Mucosa of descending colon (tissue), 3 donors: ENCODE measurements at regions not wholly inside any gene's neighbourhood (a gene's known extent, or its start where the extent isn't known, plus 50 kb on each side); places are given as distances from the start of the nearest gene placed in this dataset.
A peak's percentile ranks its signal among the peaks of the same experiment; 100 is the strongest.
"Not testable (repeated sequence)": the region's sequence is repeated elsewhere in the genome, so short reads cannot be mapped to it uniquely, and the experiment has no call there.

Experiments
- ATAC-seq: fragments of 200-7000 bp; cut with Tn5 transposase; one replicate; pipeline ENCODE4 v1.9.1; 2020; ENCODE audit warnings: mild to moderate bottlenecking, moderate library complexity
- DNase-seq, 3 donors: peaks; one replicate each; pipeline ENCODE4 v3.0.0-alpha.2; 2020
- H3K36me3 ChIP-seq: fragments of 200-600 bp; one replicate; pipeline ENCODE4 v1.8.0; 2021; ENCODE audit warnings: low read depth, mild to moderate bottlenecking
- H3K4me1 ChIP-seq: fragments of 200-600 bp; one replicate; pipeline ENCODE4 v1.8.0; 2021; ENCODE audit warnings: low read depth, mild to moderate bottlenecking
- H3K4me3 ChIP-seq: fragments of 200-600 bp; one replicate; pipeline ENCODE4 v1.8.0; 2021; ENCODE audit warnings: mild to moderate bottlenecking
- H3K9me3 ChIP-seq: fragments of 200-600 bp; one replicate; pipeline ENCODE4 v1.8.0; 2021; ENCODE audit warnings: mild to moderate bottlenecking
- intact Hi-C, 2 donors: fragments of 100-400 bp; cut with DNase I in 1 of 2; cut with micrococcal nuclease in 1 of 2; formaldehyde crosslinking; loops; one replicate each; pipeline versions ENCODE4 v1.11.0 to v1.11.1; 2022; cut with DNase I, micrococcal nuclease
- donor health status: DM: no; HTN: no; CAD: no; lungs with moderate emphysema.
- donor health status: DM: no; HTN: no; CAD: no.
- donor health status: DM: no; HTN: yes; CAD: no.

DNA sequence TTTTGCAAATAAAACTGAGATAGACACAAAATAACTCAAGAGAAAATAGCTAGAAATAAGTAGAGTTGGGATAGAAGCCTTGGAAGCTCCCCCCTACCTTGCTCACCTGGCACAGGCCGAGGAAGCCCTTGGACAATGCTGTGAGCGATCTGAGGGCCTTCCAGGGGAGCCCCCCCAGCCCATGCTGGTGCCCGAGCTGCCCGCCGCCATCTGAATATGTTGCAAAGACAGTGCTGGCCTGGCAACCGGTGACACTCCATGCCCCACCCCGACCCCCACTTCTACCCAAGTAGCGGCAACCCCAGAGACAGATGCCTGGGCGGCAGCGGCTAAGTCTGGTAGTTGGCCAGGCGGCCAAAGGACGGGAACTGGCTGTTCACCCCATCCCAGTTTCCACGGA is 1435.1 kb upstream of the TPTE start:
- ATAC-seq, DNase-seq, intact Hi-C loops, H3K36me3 ChIP-seq, H3K4me3 ChIP-seq, H3K9me3 ChIP-seq, H3K4me1 ChIP-seq: not testable (repeated sequence)

DNA sequence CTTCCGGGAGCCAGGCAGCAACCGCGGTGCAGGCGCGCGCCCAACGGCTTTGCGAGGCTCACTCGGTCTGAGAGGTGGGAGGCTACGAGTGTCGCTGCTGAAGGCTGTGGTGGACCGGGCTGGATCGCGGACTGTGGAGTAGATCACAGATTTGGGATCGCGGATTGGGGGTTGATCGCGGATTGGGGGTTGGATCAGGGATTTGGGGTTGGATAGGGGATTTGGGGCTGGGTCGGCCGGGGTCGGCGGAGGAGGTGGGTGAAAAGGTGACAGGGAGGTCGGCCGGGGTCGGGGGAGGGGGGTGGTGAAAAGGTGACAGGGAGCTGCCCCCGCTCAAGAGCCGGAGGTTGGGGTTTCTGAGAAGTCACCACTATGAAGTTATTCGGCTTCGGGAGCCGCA is 1433.6 kb upstream of the TPTE start:
- ATAC-seq, H3K36me3 ChIP-seq, H3K9me3 ChIP-seq, H3K4me3 ChIP-seq, DNase-seq, intact Hi-C loops, H3K4me1 ChIP-seq: not testable (repeated sequence)

DNA sequence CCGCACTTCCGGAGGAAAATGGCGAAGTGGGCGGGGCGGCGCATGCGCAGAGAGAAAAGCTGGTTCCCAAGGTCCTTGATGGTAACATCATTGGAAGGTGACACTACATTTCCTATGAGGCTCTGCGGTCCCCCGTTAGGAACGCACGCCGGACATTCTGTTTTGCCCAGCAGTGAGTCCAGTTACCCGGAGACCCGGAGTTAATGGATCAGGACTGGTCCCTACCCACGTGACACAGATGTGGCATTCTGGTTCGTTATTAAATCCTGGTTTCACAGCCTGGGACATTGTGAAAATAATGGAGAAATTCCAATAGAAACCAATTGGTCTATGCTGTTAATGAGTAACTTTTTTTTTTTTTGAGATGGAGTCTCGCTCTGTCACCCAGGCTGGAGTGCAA is 1391.6 kb upstream of the TPTE start:
- H3K4me3 ChIP-seq, ATAC-seq, H3K9me3 ChIP-seq, H3K4me1 ChIP-seq, intact Hi-C loops, H3K36me3 ChIP-seq: not testable (repeated sequence)
- DNase-seq: peak in 1 of 3 donors; percentile 22

DNA sequence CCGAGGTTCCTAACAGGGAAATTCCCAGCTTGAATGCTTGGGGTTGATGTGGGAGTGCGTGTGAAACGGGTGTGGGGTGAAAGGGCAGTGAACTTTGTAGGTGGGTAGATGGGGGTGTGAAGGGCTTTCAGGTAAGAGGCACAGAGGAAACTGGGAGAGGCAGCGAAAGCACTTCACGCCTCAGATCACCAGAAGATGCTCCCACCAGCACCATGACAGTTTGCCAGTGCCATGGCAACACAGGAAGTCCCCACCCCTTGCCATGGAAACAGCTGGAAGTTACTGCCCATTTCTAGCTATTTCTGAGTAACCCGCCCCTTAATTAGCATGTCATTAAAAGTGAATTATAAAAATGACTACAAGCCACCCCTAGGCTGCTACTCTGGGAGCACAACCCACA is 1390.6 kb upstream of the TPTE start:
- H3K9me3 ChIP-seq, ATAC-seq, H3K4me1 ChIP-seq, H3K4me3 ChIP-seq, DNase-seq, intact Hi-C loops, H3K36me3 ChIP-seq: not testable (repeated sequence)
